ENCODE measurements at regions not wholly inside any gene's neighbourhood (a gene's known extent, or its start where the extent isn't known, plus 50 kb on each side); places are given as distances from the start of the nearest gene placed in this dataset.

DNA sequence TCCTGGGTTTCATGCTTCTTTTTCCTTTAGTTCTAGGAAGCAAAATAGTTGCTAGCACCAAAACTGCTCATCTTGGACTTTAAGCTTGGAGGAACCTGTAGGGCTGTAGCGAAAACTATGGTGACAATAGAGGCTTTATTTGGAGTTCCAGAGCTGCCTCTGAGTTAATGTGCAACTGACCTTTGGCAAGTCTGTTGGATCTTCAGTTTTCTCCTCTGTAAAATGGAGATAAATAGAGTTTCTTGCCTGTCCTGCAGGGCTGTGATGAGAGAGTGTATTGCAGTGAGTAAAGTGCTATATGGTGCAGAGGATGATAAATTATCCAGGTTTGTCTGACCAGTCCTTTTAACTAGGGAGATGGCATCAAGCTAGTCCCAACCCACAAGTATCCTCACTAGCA is 417.0 kb downstream of the MAN2A1 start:
- no peaks in the 10 kb centered on the region for H3K9me3 Mint-ChIP-seq
- H3K4me3 Mint-ChIP-seq: no peak overlapping the region
- ATAC-seq (ENCODE audit: low read depth in 2 of 2) (no peak), DNase-seq (no peak)
- H3K27ac Mint-ChIP-seq: no peak overlapping the region
- H3K36me3 Mint-ChIP-seq: no peaks in the 10 kb centered on the region
- no peaks in the 10 kb centered on the region for H3K4me1 Mint-ChIP-seq
- H3K27me3 Mint-ChIP-seq: no peaks in the 10 kb centered on the region

DNA sequence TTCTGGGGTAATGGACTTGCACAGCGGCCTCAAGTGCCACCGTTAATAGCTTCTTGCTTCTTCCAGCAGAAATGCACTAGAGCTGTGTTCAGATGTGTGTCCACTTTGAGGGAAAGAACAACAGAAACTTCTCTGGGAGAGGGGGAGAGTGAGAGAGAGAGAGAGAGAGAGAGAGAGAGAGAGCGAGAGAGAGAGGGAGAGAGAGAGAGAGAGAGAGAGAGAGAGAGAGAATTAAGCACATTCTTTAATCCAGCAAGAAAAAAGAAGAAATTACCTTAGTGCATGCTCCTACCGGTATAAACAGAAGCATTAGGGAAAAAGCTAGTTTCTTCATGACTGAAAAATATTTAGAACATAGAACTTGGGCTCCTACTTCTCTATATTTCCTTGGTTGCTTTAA is 418.8 kb downstream of the MAN2A1 start:
- ATAC-seq (ENCODE audit: low read depth in 2 of 2): no peak
- DNase-seq: no peak
- Mint-ChIP-seq H3K4me3 (no peak overlapping the region), H3K4me1 (no peaks in the 10 kb centered on the region), H3K27ac (no peak overlapping the region), H3K27me3 (no peaks in the 10 kb centered on the region), H3K9me3 (no peaks in the 10 kb centered on the region), H3K36me3 (no peaks in the 10 kb centered on the region)

DNA sequence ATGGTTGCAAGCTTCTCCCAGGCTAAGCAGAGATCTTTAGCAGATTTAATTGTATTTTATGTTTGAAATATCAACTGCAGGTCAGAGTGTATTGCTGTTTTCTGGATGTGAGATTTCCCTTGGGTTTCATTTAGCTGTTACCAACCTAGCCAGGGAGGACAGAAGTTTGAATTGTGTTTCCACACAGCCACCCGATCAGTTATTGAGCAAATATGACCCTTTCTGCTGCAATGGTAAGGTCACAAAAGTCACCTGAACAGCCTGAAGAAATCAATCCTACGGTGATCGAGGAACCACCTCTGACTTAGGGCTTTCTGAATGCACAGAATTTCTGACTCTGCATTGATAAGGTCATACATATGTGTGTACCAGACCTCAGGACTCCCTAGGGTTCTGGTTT is 419.9 kb downstream of the MAN2A1 start:
- H3K27me3 Mint-ChIP-seq: no peaks in the 10 kb centered on the region
- H3K36me3 Mint-ChIP-seq: no peaks in the 10 kb centered on the region
- DNase-seq (no peak), ATAC-seq (ENCODE audit: low read depth in 2 of 2) (no peak)
- no peak overlapping the region for H3K27ac Mint-ChIP-seq
- no peak overlapping the region for H3K4me3 Mint-ChIP-seq
- H3K4me1 Mint-ChIP-seq: no peaks in the 10 kb centered on the region
- peaks cover 0 to 5% (median 0%) of the 10 kb centered on the region in 7 donors for H3K9me3 Mint-ChIP-seq

DNA sequence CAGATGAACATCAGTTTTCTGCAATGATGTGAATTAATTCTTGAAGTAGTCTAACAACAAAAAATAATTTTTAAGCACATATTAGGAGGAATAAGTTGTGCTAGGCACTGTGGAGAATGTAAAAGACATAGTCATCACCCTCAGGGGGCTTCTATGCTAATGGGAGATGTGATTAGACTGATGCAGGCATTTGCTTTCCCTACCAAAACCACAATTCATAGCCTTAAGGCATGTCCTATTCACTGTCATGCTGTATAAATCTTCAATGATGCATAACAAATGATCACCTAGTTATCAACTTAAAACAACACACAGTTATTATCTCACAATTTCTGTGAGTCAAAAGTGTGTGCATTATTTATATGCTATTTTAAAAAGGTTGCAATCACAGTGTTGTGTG is 422.6 kb downstream of the MAN2A1 start:
- ATAC-seq (ENCODE audit: low read depth in 2 of 2) (no peak), DNase-seq (no peak)
- Mint-ChIP-seq H3K9me3 (peaks cover 0 to 11% (median 2%) of the 10 kb centered on the region in 7 donors), H3K27ac (no peak overlapping the region), H3K27me3 (no peaks in the 10 kb centered on the region), H3K36me3 (no peaks in the 10 kb centered on the region), H3K4me3 (no peak overlapping the region), H3K4me1 (no peaks in the 10 kb centered on the region)

DNA sequence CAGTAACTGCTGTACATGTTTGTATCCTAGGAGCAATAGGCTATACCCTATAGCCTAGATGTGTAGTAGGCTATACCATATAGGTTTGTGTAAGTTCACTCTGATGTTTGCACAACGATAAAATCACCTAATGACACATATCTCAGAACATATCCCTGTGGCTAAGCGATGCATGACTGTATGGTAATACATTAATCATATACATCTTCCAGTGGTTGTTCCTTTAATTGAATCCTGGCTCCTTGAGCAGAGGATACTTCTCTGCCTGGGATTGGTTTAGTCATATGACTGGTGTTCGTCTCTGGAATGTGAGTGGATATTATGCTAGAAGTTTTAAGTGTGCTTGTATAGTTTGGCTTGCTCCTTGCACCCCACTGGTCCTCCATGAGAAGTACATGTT is 425.8 kb downstream of the MAN2A1 start:
- DNase-seq (no peak), ATAC-seq (ENCODE audit: low read depth in 2 of 2) (no peak)
- H3K27me3 Mint-ChIP-seq: no peaks in the 10 kb centered on the region
- H3K4me3 Mint-ChIP-seq: no peak overlapping the region
- H3K27ac Mint-ChIP-seq: no peak overlapping the region
- H3K36me3 Mint-ChIP-seq: peaks cover 0 to 6% of the 10 kb centered on the region in 2 donors
- no peaks in the 10 kb centered on the region for H3K4me1 Mint-ChIP-seq
- peaks cover 5 to 30% (median 11%) of the 10 kb centered on the region in 7 donors for H3K9me3 Mint-ChIP-seq

DNA sequence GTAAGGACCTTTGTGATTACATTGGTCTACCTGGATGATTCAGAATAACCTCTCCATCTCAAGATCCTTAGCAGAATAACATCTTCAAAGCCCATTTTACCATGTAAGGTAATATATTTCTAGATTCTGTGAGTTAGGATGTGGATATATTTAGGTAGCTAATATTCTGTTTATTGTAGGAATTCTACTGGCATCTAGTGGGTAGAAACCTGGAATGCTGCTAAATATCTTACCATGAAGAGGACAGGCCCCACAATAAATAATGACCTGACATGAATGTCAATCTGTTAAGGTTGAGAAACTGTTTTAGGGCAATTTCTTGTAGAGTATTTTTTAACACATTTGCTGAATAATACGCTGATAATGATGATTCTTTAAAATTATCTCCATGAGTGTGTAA is 426.8 kb downstream of the MAN2A1 start:
- Mint-ChIP-seq H3K9me3 (peaks cover 5 to 30% (median 11%) of the 10 kb centered on the region in 7 donors), H3K4me1 (no peaks in the 10 kb centered on the region), H3K27ac (no peak overlapping the region), H3K4me3 (no peak overlapping the region), H3K36me3 (peaks cover 0 to 6% of the 10 kb centered on the region in 2 donors), H3K27me3 (no peaks in the 10 kb centered on the region)
- no peak for ATAC-seq (ENCODE audit: low read depth in 2 of 2)
- no peak for DNase-seq

DNA sequence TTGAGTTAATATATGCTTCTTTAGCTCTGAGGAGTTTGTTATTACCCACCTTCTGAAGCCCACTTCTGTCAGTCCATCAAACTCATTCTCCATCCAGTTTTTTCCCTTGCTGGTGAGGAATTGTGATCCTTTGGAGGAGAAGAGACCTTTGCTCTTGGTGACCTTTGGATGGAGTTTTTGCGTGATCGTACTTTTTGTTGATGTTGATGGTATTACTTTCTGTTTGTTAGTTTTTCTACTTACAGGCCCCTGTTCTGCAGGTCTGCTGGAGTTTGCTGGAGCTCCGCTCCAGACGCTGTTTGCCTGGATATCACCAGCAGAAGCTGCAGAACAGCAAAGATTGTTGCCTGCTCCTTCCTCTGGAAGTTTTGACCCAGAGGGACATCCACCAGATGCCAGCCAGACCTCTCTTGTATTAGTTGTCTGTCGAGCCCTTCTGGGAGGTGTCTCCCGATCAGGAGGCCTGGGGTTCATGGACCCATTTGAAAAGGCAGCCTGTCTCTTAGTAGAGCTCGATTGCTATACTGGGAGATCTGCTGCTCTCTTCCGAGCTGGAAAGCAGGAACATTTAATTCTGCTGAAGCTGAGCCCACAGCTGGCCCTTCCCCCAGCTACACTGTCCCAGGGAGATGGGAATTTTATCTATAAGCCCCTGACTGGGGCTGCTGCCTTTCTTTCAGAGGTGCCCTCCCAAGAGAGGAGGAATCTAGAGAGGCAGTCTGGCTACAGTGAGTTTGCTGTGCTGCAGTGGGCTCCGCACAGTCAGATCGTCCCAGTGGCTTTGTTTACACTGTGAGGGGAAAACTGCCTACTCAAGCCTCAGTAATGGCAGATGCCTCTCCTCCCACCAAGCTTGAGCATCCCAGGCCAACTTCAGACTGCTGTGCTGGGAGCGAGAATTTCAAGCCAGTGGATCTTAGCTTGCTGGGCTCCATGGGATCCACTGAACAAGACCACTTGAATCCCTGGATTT is 445.5 kb downstream of the MAN2A1 start:
- no peak for DNase-seq
- Mint-ChIP-seq H3K4me1 (no peaks in the 10 kb centered on the region), H3K9me3 (peaks cover 19 to 52% (median 32%) of the 10 kb centered on the region in 7 donors), H3K36me3 (peaks cover 6 to 24% of the 10 kb centered on the region in 2 donors), H3K4me3 (no peak overlapping the region), H3K27me3 (peaks cover 0 to 11% (median 3%) of the 10 kb centered on the region in 3 donors), H3K27ac (no peak overlapping the region)
- ATAC-seq (ENCODE audit: low read depth in 2 of 2): no peak

DNA sequence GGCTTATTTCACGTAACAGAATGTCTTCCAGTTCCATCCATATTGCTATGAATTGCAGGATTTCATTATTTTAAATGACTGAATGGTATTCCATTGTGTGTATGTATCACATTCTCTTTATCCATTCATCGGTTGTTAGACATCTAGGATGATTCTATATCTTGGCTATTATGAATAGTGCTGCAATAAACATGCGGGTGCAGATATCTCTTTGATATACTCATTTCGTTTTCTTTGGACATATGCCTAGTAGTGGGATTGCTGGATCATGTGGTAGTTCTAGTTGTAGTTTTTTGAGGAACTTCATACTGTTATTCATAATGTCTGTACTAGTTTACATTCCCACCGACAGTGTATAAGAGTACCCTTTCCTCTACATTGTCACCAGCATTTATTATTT is 460.5 kb downstream of the MAN2A1 start:
- no peaks in the 10 kb centered on the region for H3K4me1 Mint-ChIP-seq
- H3K27ac Mint-ChIP-seq: no peak overlapping the region
- ATAC-seq (ENCODE audit: low read depth in 2 of 2) (no peak), DNase-seq (no peak)
- no peak overlapping the region for H3K4me3 Mint-ChIP-seq
- peaks cover 0 to 6% (median 5%) of the 10 kb centered on the region in 3 donors for H3K27me3 Mint-ChIP-seq
- no peaks in the 10 kb centered on the region for H3K36me3 Mint-ChIP-seq
- H3K9me3 Mint-ChIP-seq: no peaks in the 10 kb centered on the region

DNA sequence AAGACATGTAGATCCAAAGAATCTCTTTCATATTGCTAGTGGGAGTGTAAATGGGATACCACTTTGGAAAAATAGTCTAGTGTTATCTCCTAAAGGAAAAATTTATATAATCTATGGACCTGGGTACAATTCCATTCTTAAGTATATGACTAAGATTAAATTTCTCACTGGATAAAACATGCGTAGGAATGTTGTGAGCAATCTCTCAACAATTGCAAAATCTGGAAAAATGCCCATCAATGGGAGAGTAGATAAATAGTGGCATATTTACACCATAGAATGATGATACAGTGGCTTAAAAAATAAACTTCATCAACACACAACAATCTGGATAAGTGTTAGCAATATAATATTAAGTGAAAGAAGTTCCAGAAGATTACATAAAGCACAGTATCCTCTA is 469.5 kb downstream of the MAN2A1 start:
- ATAC-seq (ENCODE audit: low read depth in 2 of 2): no peak
- Mint-ChIP-seq H3K36me3 (no peaks in the 10 kb centered on the region), H3K9me3 (peaks cover 0 to 5% (median 0%) of the 10 kb centered on the region in 7 donors), H3K27me3 (no peaks in the 10 kb centered on the region), H3K4me3 (no peak overlapping the region), H3K4me1 (no peaks in the 10 kb centered on the region), H3K27ac (no peak overlapping the region)
- DNase-seq: no peak

DNA sequence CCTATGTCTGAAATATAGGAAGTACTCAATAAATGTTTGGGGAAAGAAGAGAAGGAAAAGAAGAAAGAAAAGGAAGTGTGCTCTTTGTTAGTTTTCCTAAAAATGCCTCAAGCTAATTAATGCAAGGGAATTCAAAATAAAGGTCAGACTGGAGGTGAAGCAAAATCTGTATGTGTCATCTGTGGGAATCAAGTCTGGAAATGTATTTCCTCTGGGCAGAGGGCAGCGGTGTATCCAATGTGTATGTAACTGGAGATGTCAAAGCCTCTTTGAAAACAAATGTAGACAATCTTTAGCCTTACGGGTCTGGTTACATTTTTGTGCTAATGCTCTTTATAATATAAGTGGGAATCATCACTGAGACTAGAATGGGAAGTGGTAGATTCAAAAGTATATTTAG is 471.4 kb downstream of the MAN2A1 start:
- Mint-ChIP-seq H3K27me3 (no peaks in the 10 kb centered on the region), H3K27ac (no peak overlapping the region), H3K36me3 (no peaks in the 10 kb centered on the region), H3K4me1 (no peaks in the 10 kb centered on the region), H3K9me3 (peaks cover 0 to 5% (median 0%) of the 10 kb centered on the region in 7 donors), H3K4me3 (no peak overlapping the region)
- DNase-seq: no peak
- ATAC-seq (ENCODE audit: low read depth in 2 of 2): no peak

DNA sequence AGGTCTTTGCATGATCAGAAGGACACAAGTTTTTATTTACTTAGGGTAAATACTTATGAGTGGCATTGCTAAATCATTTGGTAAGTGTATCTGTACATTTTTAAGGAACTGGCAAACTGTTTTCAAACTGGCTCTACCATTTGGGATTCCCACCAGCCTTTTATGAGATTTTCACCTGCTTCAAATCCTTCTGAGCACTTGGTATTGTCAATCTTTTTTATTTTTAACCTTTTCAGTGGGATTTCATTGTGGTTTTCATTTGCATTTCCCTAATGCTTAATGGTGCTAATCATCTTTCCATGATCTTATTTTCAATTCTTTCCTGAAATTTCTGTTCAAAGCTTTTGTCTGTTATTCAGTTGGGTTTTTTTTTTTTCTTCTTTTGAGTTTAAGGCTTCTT is 475.6 kb downstream of the MAN2A1 start:
- Mint-ChIP-seq H3K9me3 (peaks cover 0 to 10% (median 5%) of the 10 kb centered on the region in 7 donors), H3K4me3 (no peak overlapping the region), H3K4me1 (no peaks in the 10 kb centered on the region), H3K27ac (no peak overlapping the region), H3K27me3 (no peaks in the 10 kb centered on the region), H3K36me3 (no peaks in the 10 kb centered on the region)
- no peak for ATAC-seq (ENCODE audit: low read depth in 2 of 2)
- no peak for DNase-seq

DNA sequence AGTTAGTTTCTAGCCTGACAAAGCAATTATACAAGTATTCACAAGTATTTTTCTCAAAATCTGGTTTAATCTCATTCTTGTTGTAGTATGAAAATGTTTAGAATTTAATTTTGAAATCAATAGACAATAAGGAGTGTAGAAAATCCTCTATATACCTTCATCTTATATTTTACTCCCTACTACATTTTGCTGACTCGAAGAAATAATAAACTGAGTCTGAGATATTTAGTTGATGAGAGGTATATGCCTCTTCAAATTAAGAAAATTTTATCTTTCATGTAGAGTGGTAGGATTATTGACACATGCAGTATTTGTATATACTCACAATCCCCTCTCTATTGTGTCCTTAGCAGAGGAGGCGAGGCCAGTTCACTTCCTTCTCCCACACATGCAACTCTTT is 477.7 kb downstream of the MAN2A1 start:
- ATAC-seq (ENCODE audit: low read depth in 2 of 2) (no peak), DNase-seq (no peak)
- H3K4me3 Mint-ChIP-seq: no peak overlapping the region
- H3K27ac Mint-ChIP-seq: no peak overlapping the region
- peaks cover 2 to 25% (median 10%) of the 10 kb centered on the region in 7 donors for H3K9me3 Mint-ChIP-seq
- peaks cover 0 to 4% (median 0%) of the 10 kb centered on the region in 3 donors for H3K27me3 Mint-ChIP-seq
- peaks cover 0 to 5% of the 10 kb centered on the region in 2 donors for H3K36me3 Mint-ChIP-seq
- H3K4me1 Mint-ChIP-seq: no peaks in the 10 kb centered on the region

DNA sequence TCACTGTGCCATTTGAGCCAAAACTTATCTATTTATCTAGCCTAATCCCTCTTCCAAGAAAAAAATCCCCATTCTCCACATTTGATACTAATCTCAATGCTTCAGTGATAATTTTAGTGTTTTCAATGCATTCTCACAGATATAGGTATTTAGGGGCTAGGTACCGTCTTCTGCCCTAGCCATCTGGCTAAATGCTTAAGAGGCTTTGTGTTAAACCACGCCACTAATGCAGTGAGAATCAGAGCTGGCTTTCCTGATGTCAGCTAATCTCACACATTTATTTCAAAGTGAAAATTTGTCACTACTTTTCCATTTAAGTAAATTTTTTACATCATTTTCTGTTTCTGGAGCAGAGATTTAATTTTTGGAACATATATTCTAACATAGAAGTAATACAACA is 479.7 kb downstream of the MAN2A1 start:
- no peak overlapping the region for H3K4me3 Mint-ChIP-seq
- DNase-seq (no peak), ATAC-seq (ENCODE audit: low read depth in 2 of 2) (no peak)
- H3K36me3 Mint-ChIP-seq: peaks cover 0 to 5% of the 10 kb centered on the region in 2 donors
- H3K27ac Mint-ChIP-seq: no peak overlapping the region
- H3K9me3 Mint-ChIP-seq: peaks cover 5 to 25% (median 11%) of the 10 kb centered on the region in 7 donors
- H3K27me3 Mint-ChIP-seq: peaks cover 0 to 4% (median 0%) of the 10 kb centered on the region in 3 donors
- no peaks in the 10 kb centered on the region for H3K4me1 Mint-ChIP-seq

DNA sequence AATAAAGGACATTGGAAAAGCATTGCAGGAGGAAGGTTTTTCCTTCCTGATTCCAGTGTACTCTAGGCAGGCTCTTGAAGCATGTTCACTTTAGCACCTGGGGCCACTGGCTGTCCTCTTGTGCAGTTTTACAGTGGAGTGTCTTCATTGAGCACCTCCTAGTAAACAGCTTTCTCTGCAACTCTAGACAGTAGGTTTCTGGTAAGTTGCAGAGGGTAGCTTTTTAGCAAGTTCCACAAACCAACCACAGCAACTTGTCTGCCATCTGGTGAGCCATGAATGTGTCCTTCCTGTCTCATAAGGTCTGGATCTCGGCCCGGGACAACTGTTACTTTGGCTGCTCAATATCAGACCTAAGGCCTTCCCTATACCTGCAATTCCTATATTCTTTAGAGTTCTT is 488.0 kb downstream of the MAN2A1 start:
- ATAC-seq (ENCODE audit: low read depth in 2 of 2) (no peak), DNase-seq (no peak)
- Mint-ChIP-seq H3K4me1 (no peaks in the 10 kb centered on the region), H3K4me3 (no peak overlapping the region), H3K27me3 (no peaks in the 10 kb centered on the region), H3K27ac (no peak overlapping the region), H3K9me3 (peaks cover 0 to 4% (median 3%) of the 10 kb centered on the region in 7 donors), H3K36me3 (no peaks in the 10 kb centered on the region)
